GM21737 (cell line): ENCODE measurements at regions not wholly inside any gene's neighbourhood (a gene's known extent, or its start where the extent isn't known, plus 50 kb on each side); places are given as distances from the start of the nearest gene placed in this dataset.
"Not testable (repeated sequence)": the region's sequence is repeated elsewhere in the genome, so short reads cannot be mapped to it uniquely, and the experiment has no call there.

Source experiments
- ATAC-seq: cut with Tn5 transposase; IDR thresholded peaks from one replicate; pipeline ENCODE4 v1.9.1; 2021; ENCODE audit warnings: mild to moderate bottlenecking, moderate library complexity; ENCODE audit not compliant: unreplicated experiment

DNA sequence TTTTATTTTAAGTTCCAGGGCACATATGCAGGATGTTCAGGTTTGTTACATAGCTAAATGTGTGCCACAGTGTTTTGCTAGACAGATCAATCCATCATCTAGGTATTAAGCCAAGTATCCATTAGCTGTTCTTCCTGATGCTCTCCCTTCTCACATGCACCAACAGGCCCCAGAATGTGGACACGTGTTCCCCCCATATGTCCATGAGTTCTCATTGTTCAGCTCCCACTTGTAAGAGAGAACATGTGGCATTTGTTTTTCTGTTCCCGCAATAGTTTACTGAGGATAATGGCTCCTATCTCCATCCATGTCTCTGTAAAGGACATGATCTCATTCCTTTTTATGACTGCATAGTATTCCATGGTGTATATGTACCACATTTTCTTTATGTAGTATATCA, 374.8 kb upstream of the FAT1 start:
- no peak for ATAC-seq

GRCh38 chr4:187103351-187103750, 379.7 kb upstream of the FAT1 start:
- ATAC-seq, result no peak

DNA sequence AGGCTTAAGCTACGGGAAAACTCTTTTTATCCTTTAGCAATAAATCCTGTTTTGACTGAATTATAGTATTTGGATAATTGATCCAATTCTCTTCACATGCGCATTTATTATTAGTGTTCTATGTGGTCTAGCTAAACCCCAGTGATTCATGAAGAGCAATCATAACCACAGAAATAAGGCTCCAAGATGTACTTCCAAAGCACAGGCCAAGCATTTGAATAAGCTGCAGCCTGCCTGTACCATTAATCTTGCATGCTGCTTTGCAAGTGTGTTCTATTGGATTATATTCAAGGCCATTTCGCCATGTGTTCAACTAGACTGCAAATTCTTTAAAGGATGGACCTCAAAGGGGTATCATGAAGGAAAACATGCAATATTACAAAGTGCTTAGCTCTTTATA, 385.2 kb upstream of the FAT1 start:
- no peak for ATAC-seq

- no peak for ATAC-seq
Measured at GRCh38 chr4:187109636-187110035, 386.0 kb upstream of the FAT1 start.

DNA sequence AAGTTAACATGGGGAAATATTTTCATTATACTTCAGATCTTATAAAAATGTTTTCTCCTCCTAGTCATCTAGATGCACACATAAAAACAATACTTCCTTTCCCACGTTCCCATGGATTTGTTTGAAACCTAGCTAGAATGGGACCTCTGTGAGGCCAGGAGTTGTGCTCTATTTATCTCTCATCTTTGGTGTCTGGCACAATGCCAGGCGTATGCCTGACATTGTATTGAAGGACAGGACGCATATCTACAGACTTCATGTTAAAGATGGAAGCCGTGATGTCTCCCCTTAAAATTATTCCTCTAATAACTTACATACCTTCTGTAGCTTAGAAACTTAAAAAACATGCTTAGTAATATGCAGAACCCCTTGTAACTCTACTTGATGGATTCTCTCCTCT, 394.5 kb upstream of the FAT1 start:
- no peak for ATAC-seq

- ATAC-seq, result no peak
Measured at GRCh38 chr4:187118602-187119120, 395.0 kb upstream of the FAT1 start.

- no peak for ATAC-seq
Measured at GRCh38 chr4:187124331-187124730, 400.7 kb upstream of the FAT1 start.

- ATAC-seq, result no peak
Measured at GRCh38 chr4:187125062-187125461, 401.4 kb upstream of the FAT1 start.

DNA sequence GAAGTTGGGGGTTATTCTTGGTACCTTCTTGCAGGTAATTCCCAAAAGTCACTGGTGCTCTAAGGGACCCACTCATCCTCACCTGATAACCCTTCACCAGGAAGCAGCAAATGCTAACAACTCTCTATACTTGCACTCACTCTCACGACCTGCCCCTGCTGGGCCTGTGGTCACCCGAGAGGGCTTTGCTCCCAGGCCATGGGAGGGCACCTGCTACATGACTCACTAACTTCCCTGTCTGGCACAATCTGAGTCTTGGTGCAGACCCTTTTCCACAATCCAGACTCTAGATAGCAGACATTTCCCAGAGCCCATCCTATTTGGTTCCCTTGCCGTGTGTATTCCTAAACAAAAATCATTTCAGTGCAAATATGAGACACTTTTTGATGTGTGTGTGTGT, 403.8 kb upstream of the FAT1 start:
- no peak for ATAC-seq

GRCh38 chr4:187128222-187128621, 404.6 kb upstream of the FAT1 start:
- no peak for ATAC-seq

GRCh38 chr4:187128976-187129375, 405.3 kb upstream of the FAT1 start:
- no peak for ATAC-seq

DNA sequence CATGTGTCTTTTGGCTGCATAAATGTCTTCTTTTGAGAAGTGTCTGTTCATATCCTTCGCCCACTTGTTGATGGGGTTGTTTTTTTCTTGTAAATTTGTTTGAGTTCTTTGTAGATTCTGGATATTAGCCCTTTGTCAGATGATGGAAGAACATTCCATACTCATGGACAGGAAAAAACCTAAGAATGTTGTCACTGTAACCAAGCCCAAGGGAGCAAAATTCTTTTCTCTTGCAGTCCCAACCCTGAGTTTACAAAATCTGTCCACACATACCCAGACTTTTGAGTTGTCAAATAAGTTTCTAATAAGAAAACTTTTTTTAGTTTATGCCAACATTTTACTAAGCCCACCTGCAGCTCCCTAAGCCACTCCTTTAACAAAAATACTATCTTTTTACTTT, 408.2 kb upstream of the FAT1 start:
- not testable (repeated sequence) for ATAC-seq

DNA sequence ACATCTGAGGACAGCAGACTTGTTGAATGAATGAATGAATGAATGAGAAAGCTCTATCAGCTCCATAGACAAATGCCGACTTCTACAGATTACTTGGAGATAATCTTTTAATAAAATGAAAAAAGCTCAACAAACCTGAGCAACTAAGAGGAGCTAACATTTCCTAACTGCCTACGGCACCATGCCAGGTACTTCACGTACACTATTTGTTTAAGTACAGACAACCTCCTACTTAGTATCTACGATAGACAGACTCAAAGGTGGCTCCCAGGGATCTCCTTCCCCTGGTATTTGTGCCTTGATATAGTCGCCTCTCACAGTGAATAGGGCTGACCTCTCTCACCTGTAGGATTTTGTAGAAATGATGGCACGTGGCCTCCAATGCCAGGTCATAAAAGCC, 412.2 kb upstream of the FAT1 start:
- no peak for ATAC-seq

DNA sequence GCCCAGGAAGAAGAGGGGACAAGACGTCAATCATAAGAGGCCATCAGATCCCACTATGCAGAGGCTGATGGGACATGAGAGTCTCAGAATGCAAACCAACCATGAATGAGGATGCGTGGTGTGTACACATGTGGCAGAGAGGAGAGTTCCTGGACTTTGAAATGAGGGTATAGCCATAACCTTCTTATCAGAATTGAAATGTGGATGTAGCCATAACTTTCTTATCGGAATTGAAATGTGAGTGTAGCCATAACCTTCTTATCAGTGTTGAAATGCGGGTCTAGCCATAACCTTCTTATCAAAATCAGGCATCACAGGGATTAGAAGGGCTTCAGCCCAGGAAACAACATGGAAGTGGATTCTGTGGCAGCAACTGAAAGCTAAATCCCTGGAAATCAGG, 415.5 kb upstream of the FAT1 start:
- no peak for ATAC-seq

DNA sequence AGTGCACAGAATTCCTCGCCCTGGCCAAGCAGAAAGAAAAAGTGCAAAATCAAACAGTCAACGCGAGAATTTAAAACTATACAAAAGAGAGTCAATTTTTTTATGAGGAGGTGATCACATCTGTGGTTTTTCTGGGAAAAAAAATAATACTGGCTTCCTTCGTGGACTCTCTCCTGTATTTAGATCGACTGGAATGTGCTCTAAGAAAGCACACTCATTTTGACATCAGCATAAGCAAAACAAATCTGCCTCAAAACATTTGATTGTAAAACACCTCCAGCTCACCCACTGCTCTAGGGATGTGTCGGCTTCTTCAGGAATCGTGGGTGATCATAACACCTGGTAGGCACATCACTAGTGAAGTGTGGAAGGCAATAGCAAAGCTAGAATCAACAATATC, 417.4 kb upstream of the FAT1 start:
- no peak for ATAC-seq

DNA sequence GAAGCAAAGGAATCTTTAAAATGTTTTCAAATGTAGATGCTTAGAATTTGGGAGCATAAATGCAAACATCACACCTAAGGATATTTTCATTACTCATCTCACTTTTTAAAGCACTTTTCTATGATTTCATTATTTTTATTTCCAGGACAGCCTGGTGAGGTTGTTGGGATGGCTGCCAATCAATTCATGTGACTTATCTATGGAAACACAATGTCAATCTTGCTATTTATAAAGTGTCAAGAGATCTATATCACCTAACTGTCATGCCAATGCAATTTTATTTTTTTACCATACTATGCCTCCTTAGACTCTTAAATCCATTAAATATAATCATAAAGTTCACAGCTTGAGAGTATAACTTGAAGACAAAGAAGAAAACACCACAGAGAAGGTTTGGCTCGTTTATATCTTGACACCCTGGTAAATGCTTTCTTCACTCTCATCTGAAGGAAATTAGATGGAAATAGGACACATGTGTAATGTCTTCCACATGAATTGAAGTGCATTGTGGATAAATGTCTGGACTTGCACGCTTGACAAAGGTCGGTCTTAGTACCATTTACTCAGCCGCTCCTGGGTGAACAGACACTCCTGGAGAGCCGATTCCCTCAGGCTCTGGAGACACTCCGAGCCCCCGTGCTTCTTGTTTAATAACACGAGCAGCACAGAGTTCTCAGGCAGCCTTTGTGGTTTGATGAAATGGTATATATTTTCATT, 425.7 kb upstream of the FAT1 start:
- ATAC-seq, result no peak

GRCh38 chr4:187157380-187157958, 433.8 kb upstream of the FAT1 start:
- ATAC-seq, result no peak

DNA sequence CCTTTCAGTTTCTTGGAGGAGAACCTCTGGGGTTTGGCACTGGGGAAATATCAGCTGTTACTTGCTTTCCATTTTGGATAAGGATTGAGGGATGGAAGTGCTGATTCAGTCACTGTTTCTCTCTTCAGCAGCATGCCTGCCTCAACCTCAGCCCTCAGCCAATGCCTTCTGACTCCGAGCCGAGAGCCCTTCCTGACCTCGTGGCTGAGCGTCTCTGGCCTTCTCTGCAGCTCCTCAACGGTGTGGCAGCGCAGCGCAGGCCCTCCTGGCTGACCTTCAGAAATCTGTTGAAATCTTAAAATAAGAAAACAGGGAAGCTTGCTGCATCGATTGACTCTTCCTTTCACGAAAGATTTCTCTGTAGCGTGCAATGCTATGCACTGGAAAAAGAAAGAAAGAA, 434.3 kb upstream of the FAT1 start:
- no peak for ATAC-seq

- no peak for ATAC-seq
Measured at GRCh38 chr4:187160486-187160885, 436.8 kb upstream of the FAT1 start.

GRCh38 chr4:187166886-187167512, 443.3 kb upstream of the FAT1 start:
- no peak for ATAC-seq

GRCh38 chr4:187171706-187172339, 448.2 kb upstream of the FAT1 start:
- no peak for ATAC-seq

GRCh38 chr4:187172340-187172761, 448.7 kb upstream of the FAT1 start:
- ATAC-seq, result no peak
